Mesodermal cell (in vitro differentiated cells): ENCODE measurements at regions not wholly inside any gene's neighbourhood (a gene's known extent, or its start where the extent isn't known, plus 50 kb on each side); places are given as distances from the start of the nearest gene placed in this dataset.
"Not testable (repeated sequence)": the region's sequence is repeated elsewhere in the genome, so short reads cannot be mapped to it uniquely, and the experiment has no call there.

Source experiments
- H3K27ac ChIP-seq: 2 replicates; pipeline ENCODE4 v1.7.0; 2013; ENCODE audit warnings: mild to moderate bottlenecking, low read depth, low read length, moderate library complexity; ENCODE audit not compliant: severe bottlenecking
- H3K36me3 ChIP-seq: 2 replicates; pipeline ENCODE4 v1.7.1; 2013; ENCODE audit warnings: mild to moderate bottlenecking, low read length, moderate library complexity; ENCODE audit not compliant: control insufficient read depth, insufficient read depth
- H3K4me1 ChIP-seq: one replicate; pipeline ENCODE4 v1.7.1; 2013; ENCODE audit warnings: mild to moderate bottlenecking, low read length; ENCODE audit not compliant: insufficient read depth, control insufficient read depth, poor library complexity, severe bottlenecking
- H3K4me3 ChIP-seq: 2 replicates; pipeline ENCODE4 v1.7.0; 2013; ENCODE audit warnings: low read length, control low read depth, mild to moderate bottlenecking; ENCODE audit not compliant: insufficient read depth, poor library complexity, severe bottlenecking; ENCODE audit errors: extremely low read depth
- H3K9me3 ChIP-seq: 2 replicates; pipeline ENCODE4 v1.7.1; 2013; ENCODE audit warnings: mild to moderate bottlenecking, low read length, moderate library complexity; ENCODE audit not compliant: control insufficient read depth
- WGBS, 2 experiments: methylation state at CpG; one replicate each; pipeline ENCODE4 v1.1.5; 2013; ENCODE audit warnings: missing lambda C conversion rate in 2 of 2; ENCODE audit not compliant: insufficient coverage in 2 of 2; 5-methylcytosine and 5-hydroxymethylcytosine counted together

DNA sequence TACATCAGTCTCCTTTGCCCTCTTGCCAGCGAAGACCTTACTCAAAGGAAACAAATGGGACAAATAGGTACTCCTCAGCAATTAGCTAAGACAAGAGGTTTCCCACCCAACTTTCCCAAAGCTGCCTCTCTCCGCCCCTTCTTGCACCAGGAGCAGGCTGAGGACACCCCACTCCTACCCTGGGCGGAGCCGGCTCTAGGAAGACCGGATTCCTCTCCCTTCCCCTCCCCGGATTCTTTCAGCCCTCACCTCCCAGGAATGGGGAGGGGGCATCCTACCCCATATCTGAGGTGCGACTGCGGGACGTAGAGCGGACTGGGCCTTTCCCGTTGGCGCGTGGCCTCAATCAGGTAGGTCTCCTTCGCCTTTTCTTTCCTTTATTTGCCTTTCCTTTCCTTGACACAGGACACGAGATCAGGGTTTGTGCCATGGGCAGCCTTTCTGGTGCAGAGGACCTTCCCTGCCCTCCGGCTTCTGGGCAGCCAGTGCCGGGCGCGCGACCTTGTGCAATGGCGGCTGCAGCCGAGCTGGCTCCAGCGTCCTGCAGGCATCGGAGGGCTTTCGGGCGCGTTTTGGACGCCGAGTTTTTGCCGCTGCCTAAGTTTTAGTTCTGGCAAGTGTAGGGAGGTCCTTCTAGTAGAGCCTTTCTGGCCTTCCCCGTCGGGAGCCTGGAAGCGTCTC lies 279.9 kb downstream of the PLS3 start:
- not testable (repeated sequence) for H3K36me3 ChIP-seq, H3K4me1 ChIP-seq, H3K9me3 ChIP-seq, H3K27ac ChIP-seq
- peak overlapping the region; percentile 11 for H3K4me3 ChIP-seq
- WGBS, 2 experiments: no CpG with 5 or more reads among the region's 33 CpGs

DNA sequence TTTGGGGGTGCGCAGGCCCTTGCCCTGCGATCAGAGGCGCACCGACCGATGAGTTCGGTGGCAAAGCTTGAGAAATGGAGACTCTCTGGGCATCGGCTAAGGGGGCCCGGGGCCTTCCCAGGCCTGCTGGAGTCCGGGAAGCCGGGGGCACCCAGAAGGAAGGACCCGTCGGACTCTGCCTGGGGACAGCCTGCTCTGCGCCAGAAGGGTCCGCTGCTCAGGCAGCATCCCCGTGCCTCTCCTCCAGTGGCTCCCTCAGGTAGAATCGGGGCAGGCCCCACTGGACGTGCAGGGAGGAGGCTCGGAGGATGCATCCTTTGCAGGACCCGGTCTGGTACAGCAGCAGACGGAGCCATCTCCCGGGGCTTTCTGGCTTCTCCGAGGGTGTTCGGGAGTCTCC lies 290.0 kb downstream of the PLS3 start:
- not testable (repeated sequence) for H3K27ac ChIP-seq, H3K4me3 ChIP-seq, H3K4me1 ChIP-seq, H3K36me3 ChIP-seq, H3K9me3 ChIP-seq
- WGBS, 2 experiments: no CpG with 5 or more reads among the region's 23 CpGs

DNA sequence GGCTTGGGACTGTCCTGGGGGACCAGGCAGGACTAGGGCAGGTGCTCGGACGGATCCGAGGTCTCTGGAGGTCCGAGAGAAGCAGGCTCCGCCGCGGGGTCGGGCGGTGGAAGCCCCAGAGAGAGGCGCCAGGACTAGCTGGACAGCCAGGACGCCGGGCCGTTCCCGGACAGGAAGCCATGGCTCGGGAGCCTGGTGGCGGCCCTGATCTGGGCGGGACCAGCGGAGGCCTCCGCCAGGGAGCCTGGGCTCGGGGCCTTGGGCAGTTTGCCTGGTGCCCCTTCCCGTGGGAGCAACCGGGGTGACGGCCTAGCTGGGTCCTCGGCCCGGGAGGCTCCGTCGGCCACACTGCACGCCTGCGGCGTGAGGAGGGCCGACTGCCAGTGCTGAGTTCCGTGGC lies 292.3 kb downstream of the PLS3 start:
- H3K4me1 ChIP-seq, H3K27ac ChIP-seq, H3K4me3 ChIP-seq, H3K9me3 ChIP-seq, H3K36me3 ChIP-seq: not testable (repeated sequence)
- WGBS, 2 experiments: 90 to 97% methylated on average over 7 to 9 of the region's 32 CpGs

DNA sequence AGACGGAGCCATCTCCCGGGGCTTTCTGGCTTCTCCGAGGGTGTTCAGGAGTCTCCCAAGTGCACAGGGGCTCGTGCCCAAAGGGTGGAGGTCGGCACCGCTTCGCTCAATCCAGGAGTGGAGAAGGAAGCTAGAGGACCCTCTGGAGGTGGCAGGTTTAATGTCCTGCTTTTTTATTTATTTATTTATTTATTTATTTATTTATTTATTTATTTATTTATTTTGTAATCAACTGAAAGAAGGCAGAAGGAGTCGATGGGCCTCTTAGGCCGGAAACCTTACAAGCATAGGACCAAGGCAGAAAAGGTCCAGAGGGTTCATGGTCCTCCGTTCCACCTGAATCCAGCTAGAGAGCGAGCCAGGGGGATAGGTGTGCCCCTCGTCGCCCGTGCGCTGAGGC lies 289.4 kb upstream of the AGTR2 start:
- H3K27ac ChIP-seq, H3K4me1 ChIP-seq, H3K4me3 ChIP-seq, H3K9me3 ChIP-seq, H3K36me3 ChIP-seq: not testable (repeated sequence)
- WGBS, 2 experiments: no CpG with 5 or more reads among the region's 15 CpGs

DNA sequence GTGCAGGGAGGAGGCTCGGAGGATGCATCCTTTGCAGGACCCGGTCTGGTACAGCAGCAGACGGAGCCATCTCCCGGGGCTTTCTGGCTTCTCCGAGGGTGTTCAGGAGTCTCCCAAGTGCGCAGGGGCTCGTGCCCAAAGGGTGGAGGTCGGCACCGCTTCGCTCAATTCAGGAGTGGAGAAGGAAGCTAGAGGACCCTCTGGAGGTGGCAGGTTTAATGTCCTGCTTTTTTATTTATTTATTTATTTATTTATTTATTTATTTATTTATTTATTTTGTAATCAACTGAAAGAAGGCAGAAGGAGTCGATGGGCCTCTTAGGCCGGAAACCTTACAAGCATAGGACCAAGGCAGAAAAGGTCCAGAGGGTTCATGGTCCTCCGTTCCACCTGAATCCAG lies 286.4 kb upstream of the AGTR2 start:
- not testable (repeated sequence) for H3K36me3 ChIP-seq, H3K4me3 ChIP-seq, H3K27ac ChIP-seq, H3K9me3 ChIP-seq, H3K4me1 ChIP-seq
- WGBS, 2 experiments: no CpG with 5 or more reads among the region's 13 CpGs

DNA sequence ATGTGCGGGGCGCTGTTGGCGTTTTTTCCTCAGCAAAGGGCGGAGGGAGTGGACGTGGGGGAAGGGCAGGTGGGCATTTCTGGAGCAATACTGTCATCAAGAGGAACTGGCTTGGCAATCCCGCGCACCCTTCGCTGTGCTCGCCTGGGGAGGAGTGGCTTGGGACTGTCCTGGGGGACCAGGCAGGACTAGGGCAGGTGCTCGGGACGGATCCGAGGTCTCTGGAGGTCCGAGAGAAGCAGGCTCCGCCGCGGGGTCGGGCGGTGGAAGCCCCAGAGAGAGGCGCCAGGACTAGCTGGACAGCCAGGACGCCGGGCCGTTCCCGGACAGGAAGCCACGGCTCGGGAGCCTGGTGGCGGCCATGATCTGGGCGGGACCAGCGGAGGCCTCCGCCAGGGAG lies 282.5 kb upstream of the AGTR2 start:
- H3K4me1 ChIP-seq, H3K4me3 ChIP-seq, H3K27ac ChIP-seq, H3K36me3 ChIP-seq, H3K9me3 ChIP-seq: not testable (repeated sequence)
- no CpG with 5 or more reads among the region's 29 CpGs for WGBS, 2 experiments

DNA sequence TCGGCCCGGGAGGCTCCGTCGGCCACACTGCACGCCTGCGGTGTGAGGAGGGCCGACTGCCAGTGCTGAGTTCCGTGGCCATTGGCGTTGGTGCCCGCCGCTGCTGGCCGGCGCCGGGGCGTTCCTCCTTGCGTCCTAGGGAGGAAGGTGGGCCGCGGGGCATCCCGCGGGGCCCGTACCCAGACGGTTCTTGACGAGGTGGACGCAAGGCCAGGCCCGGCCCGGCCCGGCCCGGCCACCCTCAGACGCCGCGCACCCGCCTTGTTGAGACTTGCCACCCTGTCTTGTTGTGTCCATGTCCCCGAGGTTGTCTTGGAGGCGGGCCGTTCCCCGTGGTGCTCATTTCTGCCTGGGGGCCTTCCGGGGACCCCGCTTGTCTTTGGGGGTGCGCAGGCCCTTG lies 282.0 kb upstream of the AGTR2 start:
- not testable (repeated sequence) for H3K9me3 ChIP-seq, H3K36me3 ChIP-seq, H3K4me3 ChIP-seq, H3K27ac ChIP-seq, H3K4me1 ChIP-seq
- no CpG with 5 or more reads among the region's 39 CpGs for WGBS, 2 experiments

DNA sequence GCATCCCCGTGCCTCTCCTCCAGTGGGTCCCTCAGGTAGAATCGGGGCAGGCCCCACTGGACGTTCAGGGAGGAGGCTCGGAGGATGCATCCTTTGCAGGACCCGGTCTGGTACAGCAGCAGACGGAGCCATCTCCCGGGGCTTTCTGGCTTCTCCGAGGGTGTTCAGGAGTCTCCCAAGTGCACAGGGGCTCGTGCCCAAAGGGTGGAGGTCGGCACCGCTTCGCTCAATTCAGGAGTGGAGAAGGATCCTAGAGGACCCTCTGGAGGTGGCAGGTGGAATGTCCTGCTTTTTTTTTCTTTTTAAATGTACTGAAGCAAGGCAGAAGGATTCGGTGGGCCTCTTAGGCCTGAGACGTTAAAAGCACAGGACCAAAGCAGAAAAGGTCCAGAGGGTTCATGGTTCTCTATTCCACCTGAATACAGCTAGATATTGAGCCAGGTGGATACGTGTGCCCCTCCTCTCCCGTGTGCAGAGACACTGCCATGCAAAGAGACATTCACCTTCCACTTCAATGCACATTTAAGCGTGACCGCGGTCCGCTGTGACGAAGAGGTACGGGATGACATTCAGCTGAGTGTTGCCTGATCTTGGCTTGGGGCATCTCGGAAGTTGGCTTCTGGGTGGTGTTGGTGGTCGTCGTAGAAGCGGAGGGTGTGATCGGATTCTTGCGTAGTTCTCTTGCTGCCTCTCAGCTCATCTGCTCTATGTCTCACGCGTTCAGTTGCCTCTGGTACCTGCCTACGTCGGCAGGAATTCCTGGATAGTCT lies 281.2 kb upstream of the AGTR2 start:
- no peak overlapping the region for H3K27ac ChIP-seq
- WGBS, 2 experiments: 98 to 100% methylated on average over 2 to 18 of the region's 32 CpGs
- H3K4me3 ChIP-seq: no peak overlapping the region
- no peaks in the 10 kb centered on the region for H3K9me3 ChIP-seq
- H3K36me3 ChIP-seq: peaks cover 7% of the 10 kb centered on the region
- H3K4me1 ChIP-seq: no peaks in the 10 kb centered on the region

DNA sequence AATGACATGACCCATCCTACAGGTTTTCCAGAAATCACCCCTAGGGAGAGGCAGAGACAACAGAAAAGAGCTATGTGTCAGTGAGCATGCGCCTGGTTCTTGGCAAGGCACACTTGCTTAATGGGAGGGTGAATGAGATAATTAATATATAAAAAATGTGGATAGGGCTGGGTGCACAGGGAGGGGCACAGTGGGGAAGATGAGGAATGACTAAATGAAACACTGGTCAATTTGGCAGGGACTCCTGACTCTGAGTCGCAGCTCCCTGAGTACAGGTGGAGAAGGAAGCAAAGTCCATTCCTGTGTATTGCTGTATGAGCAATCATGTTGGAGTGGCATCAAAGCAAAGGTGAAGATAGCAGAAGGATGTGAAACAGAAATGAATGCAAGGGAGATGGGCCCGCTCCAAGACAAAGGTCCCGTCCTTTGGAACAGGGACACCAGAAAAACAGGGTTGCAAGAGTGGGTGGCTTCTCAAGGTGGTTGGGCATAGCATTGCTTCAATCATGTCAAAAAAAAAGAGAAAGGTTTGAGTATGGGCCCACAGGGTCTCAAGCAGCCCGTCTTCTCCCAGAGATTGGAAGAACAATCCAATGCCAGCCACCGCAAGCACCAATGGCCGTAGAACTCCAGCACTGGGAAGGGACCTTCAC lies 278.4 kb upstream of the AGTR2 start:
- no peak overlapping the region for H3K27ac ChIP-seq
- no peaks in the 10 kb centered on the region for H3K9me3 ChIP-seq
- H3K4me3 ChIP-seq: no peak overlapping the region
- WGBS, 2 experiments: 67 to 89% methylated on average over 3 of the region's 7 CpGs
- H3K36me3 ChIP-seq: peaks cover 7% of the 10 kb centered on the region
- no peaks in the 10 kb centered on the region for H3K4me1 ChIP-seq

DNA sequence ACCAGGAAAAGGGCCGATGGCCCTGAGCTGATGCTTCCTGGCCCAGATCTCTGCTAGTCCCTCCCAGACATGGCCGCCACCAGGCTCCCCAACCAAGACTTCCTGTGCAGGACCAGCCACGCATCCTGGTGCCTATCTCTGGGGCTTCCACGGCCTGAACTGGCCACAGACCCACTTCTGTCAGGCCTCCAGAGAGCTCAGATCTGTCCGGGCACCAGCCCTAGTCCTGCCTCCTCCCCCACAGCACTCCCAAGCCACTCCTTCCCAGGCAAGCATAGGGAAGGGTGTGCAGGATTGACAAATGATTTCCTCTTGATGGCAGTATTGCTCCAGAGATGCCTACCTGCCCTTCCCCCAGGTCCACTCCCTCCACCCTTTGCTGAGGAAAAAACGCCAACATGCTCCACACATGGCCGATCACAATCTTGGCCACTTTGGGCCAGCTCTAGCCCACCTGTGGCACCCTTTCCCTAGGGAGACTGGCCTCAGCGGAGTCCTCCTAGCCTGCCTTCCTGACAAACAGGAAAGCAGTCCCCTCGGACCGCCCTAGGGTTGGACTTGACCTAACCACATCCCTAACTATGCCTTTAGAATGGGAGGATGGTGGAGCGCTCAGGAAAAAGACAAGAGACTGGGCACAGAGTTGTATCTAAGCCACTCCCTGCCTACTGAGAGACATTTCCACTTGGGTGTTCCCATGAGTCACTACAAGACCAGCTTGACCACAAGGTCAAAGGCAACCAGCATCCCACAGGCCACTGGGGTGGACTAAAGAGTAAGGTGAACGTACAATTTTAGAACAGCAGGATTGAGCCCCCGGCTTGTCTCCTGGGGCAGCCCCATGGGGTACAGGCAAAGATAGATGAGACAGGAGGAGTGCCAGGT lies 277.5 kb upstream of the AGTR2 start:
- WGBS, 2 experiments: 80% methylated on average over 4 of the region's 13 CpGs; no CpG with 5 or more reads in 1 of the 2 experiments
- peaks cover 7% of the 10 kb centered on the region for H3K36me3 ChIP-seq
- no peak overlapping the region for H3K27ac ChIP-seq
- no peak overlapping the region for H3K4me3 ChIP-seq
- no peaks in the 10 kb centered on the region for H3K9me3 ChIP-seq
- no peaks in the 10 kb centered on the region for H3K4me1 ChIP-seq
